Nephron (organoid): ENCODE measurements at regions not wholly inside any gene's neighbourhood (a gene's known extent, or its start where the extent isn't known, plus 50 kb on each side); places are given as distances from the start of the nearest gene placed in this dataset.

Source experiments
- H3K27ac Mint-ChIP-seq, 3 experiments: 2 replicates each; pipeline ENCODE4 v1.8.0; 2020; ENCODE audit warnings: mixed read lengths in 3 of 3, mild to moderate bottlenecking in 2 of 3, moderate library complexity in 1 of 3
- H3K27me3 Mint-ChIP-seq: 2 replicates; pipeline ENCODE4 v1.8.0; 2021; ENCODE audit warnings: low read depth, mild to moderate bottlenecking, moderate library complexity, mixed read lengths
- H3K36me3 Mint-ChIP-seq: 2 replicates; pipeline ENCODE4 v1.8.0; 2020; ENCODE audit warnings: low read depth, mixed read lengths
- H3K4me1 Mint-ChIP-seq: 2 replicates; pipeline ENCODE4 v1.8.0; 2020; ENCODE audit warnings: mixed read lengths
- H3K4me3 Mint-ChIP-seq, 3 experiments: 2 replicates each; pipeline ENCODE4 v1.8.0; 2020; ENCODE audit warnings: mild to moderate bottlenecking in 3 of 3, mixed read lengths in 3 of 3, moderate library complexity in 2 of 3
- H3K9me3 Mint-ChIP-seq: 2 replicates; pipeline ENCODE4 v1.8.0; 2020; ENCODE audit warnings: mixed read lengths
- CTCF ChIP-seq, 3 experiments: fragments of 200-600 bp; sonication (generic); IDR thresholded peaks; one replicate each; pipeline ENCODE4 v1.5.0; 2021; ENCODE audit warnings: antibody characterized with exemption in 3 of 3; ENCODE audit not compliant: unreplicated experiment in 3 of 3

GRCh38 chr1:209512821-209513220 is 70.7 kb upstream of the CAMK1G start:
- TF ChIP-seq CTCF (IDR thresholded peaks at IDR 0.05; ENCODE audit: unreplicated experiment in 3 of 3), result no peak
- Mint-ChIP-seq H3K27ac (no peak overlapping the region), H3K9me3 (no peaks in the 10 kb centered on the region), H3K36me3 (no peaks in the 10 kb centered on the region), H3K27me3 (peaks cover 10% of the 10 kb centered on the region), H3K4me3 (no peak overlapping the region), H3K4me1 (no peaks in the 10 kb centered on the region)

GRCh38 chr1:209513226-209513625 is 70.3 kb upstream of the CAMK1G start:
- no peaks in the 10 kb centered on the region for H3K9me3 Mint-ChIP-seq
- no peak overlapping the region for H3K4me3 Mint-ChIP-seq
- no peaks in the 10 kb centered on the region for H3K36me3 Mint-ChIP-seq
- H3K4me1 Mint-ChIP-seq, result no peaks in the 10 kb centered on the region
- TF ChIP-seq CTCF (IDR thresholded peaks at IDR 0.05; ENCODE audit: unreplicated experiment in 3 of 3), result peak; percentile 29 to 58 (median 42)
- H3K27me3 Mint-ChIP-seq, result peaks cover 10% of the 10 kb centered on the region
- no peak overlapping the region for H3K27ac Mint-ChIP-seq

- Mint-ChIP-seq H3K27me3 (peaks cover 5% of the 10 kb centered on the region), H3K4me3 (no peak overlapping the region), H3K36me3 (no peaks in the 10 kb centered on the region)
Observed at GRCh38 chr1:209516771-209517680, 66.5 kb upstream of the CAMK1G start.

GRCh38 chr1:209517681-209518050 is 65.8 kb upstream of the CAMK1G start:
- Mint-ChIP-seq H3K27me3 (peaks cover 5% of the 10 kb centered on the region), H3K36me3 (no peaks in the 10 kb centered on the region), H3K4me1 (no peaks in the 10 kb centered on the region), H3K9me3 (peaks cover 2% of the 10 kb centered on the region), H3K27ac (no peak overlapping the region), H3K4me3 (no peak overlapping the region)
- TF ChIP-seq CTCF (IDR thresholded peaks at IDR 0.05; ENCODE audit: unreplicated experiment in 3 of 3), result no peak

More at GRCh38 chr1:209516771-209517680, 66.5 kb upstream of the CAMK1G start:
- Mint-ChIP-seq H3K27ac (no peak overlapping the region), H3K9me3 (peaks cover 2% of the 10 kb centered on the region), H3K4me1 (no peaks in the 10 kb centered on the region)
- TF ChIP-seq CTCF (IDR thresholded peaks at IDR 0.05; ENCODE audit: unreplicated experiment in 3 of 3), result no peak

DNA sequence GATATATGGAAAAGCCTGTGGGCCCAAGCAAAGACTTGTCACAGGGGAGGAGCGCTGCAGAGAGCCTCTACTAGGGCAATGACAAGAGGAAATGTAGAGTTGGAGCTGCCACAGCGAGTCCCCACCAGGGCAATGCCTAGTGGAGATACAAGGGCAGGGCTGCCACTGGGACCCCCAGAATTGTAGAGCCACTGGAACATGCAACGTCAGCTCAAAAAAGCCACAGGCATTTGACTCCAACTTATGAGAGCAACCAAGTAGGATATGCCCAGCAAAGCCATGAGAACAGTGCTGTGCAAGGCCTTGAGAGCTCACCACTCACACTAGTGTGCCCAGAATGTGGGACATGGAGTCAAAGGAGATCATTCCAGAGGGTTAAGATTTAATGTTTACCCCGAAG is 63.7 kb upstream of the CAMK1G start:
- Mint-ChIP-seq H3K4me3 (no peak overlapping the region), H3K4me1 (no peaks in the 10 kb centered on the region), H3K27ac (no peak overlapping the region), H3K27me3 (peaks cover under 1% of the 10 kb centered on the region), H3K9me3 (peaks cover 2% of the 10 kb centered on the region), H3K36me3 (no peaks in the 10 kb centered on the region)
- TF ChIP-seq CTCF (IDR thresholded peaks at IDR 0.05; ENCODE audit: unreplicated experiment in 3 of 3), result no peak

- no peak for TF ChIP-seq CTCF (IDR thresholded peaks at IDR 0.05; ENCODE audit: unreplicated experiment in 3 of 3)
- H3K4me1 Mint-ChIP-seq, result no peaks in the 10 kb centered on the region
- H3K27me3 Mint-ChIP-seq, result peaks cover under 1% of the 10 kb centered on the region
- H3K9me3 Mint-ChIP-seq, result peaks cover 2% of the 10 kb centered on the region
- H3K36me3 Mint-ChIP-seq, result no peaks in the 10 kb centered on the region
- H3K27ac Mint-ChIP-seq, result no peak overlapping the region
- no peak overlapping the region for H3K4me3 Mint-ChIP-seq
Observed at GRCh38 chr1:209522826-209523225, 60.7 kb upstream of the CAMK1G start.
